Right cardiac atrium (tissue), 5 donors: ENCODE measurements at regions not wholly inside any gene's neighbourhood (a gene's known extent, or its start where the extent isn't known, plus 50 kb on each side); places are given as distances from the start of the nearest gene placed in this dataset.
A peak's percentile ranks its signal among the peaks of the same experiment; 100 is the strongest.
"Not testable (repeated sequence)": the region's sequence is repeated elsewhere in the genome, so short reads cannot be mapped to it uniquely, and the experiment has no call there.

Source experiments
- ATAC-seq, 2 donors: fragments of 200-7000 bp; cut with Tn5 transposase; one replicate each; pipeline versions ENCODE4 v1.8.0 to v1.9.1; 2020; ENCODE audit warnings: moderate library complexity in 2 of 2, mild to moderate bottlenecking in 1 of 2
- DNase-seq, 3 donors: peaks; one replicate each; pipeline ENCODE4 v3.0.0-alpha.2; 2020
- H3K27ac ChIP-seq: one replicate; pipeline ENCODE4 v1.5.1; 2013; ENCODE audit warnings: mild to moderate bottlenecking, low read length, control low read depth, moderate library complexity
- H3K27me3 ChIP-seq: one replicate; pipeline ENCODE4 v1.6.1; 2013; ENCODE audit not compliant: control insufficient read depth, insufficient read depth
- H3K4me1 ChIP-seq: one replicate; pipeline ENCODE4 v1.6.1; 2013; ENCODE audit warnings: low read length; ENCODE audit not compliant: control insufficient read depth, insufficient read depth
- H3K4me3 ChIP-seq: one replicate; pipeline ENCODE4 v1.5.1; 2013; ENCODE audit warnings: low read length, control low read depth
- H3K9me3 ChIP-seq: one replicate; pipeline ENCODE4 v1.6.1; 2013; ENCODE audit warnings: low read length; ENCODE audit not compliant: control insufficient read depth
- WGBS: extraction: QIAGEN DNeasy Blood & Tissue Kit; methylation state at CpG from one replicate; pipeline ENCODE4 v1.1.7; 2013; 5-methylcytosine and 5-hydroxymethylcytosine counted together
- intact Hi-C, 4 donors: fragments of 100-400 bp; cut with DNase I; formaldehyde crosslinking; loops; one replicate each; pipeline versions ENCODE4 v1.11.0 to v1.14.0; 2022 to 2023
- donor health status: healthy with polysubstance abuse.
- donor health status: DM: no; HTN: yes; CAD: no.
- donor health status: DM: no; HTN: no; CAD: no.
- donor health status: DM: no; HTN: yes; CAD: no; lungs with severe emphysema.
- donor health status: DM: yes; HTN: yes; CAD: no.

DNA sequence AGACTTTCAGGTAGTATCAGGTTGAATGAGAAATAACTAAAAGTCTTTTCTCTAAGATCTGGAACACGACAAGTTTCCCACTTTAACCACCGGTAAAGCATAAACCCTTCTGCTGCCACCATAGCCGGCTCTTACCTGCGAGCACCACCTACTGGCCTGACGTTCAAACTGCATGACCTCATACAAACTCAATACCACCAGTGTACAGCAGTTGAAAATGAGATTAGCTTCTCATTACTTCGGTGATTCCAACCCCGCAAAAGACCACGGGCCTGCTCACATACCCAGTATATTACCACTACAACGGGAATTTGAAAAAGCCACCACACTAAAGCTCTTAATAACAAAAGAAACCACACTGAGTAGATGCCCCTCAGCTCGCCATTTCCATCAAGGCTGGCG is 1238.6 kb downstream of the TMEM121 start:
- intact Hi-C loops, H3K27me3 ChIP-seq, H3K27ac ChIP-seq, H3K4me1 ChIP-seq, H3K4me3 ChIP-seq, H3K9me3 ChIP-seq, DNase-seq: not testable (repeated sequence)
- 30% methylated on average over 10 of the region's 11 CpGs for WGBS
- ATAC-seq = peak in 1 of 2 donors; percentile 59

DNA sequence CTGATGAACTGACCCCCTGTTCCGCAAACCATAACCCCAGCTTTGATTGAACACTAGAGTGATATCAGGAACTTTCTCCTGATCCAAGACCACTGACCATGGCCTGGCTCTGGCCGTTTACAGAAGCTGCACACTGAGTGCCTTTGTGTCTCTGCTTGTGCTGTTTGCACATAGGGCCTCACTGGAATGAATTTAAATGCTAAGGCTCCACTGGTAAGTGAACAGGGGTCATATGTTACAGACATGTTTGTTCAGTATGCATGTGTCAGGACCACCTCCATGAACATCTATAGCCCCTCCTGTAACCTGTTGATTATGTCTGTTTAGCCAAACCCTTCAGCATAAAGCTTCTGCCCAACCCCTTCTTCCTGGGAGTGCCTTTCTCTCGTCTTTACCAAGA is 1239.8 kb downstream of the TMEM121 start:
- Histone ChIP-seq H3K27ac (no peak overlapping the region), H3K27me3 (no peaks in the 10 kb centered on the region), H3K4me3 (no peak overlapping the region), H3K4me1 (no peaks in the 10 kb centered on the region), H3K9me3 (no peaks in the 10 kb centered on the region)
- DNase-seq (no peak), ATAC-seq (no peak)
- intact Hi-C loops = no loop called here
- 13% methylated on average over 2 of the region's 3 CpGs for WGBS

GRCh38 chr14:106766551-106767277 is 1240.3 kb downstream of the TMEM121 start:
- DNase-seq, H3K27me3 ChIP-seq, H3K27ac ChIP-seq, ATAC-seq, H3K9me3 ChIP-seq, H3K4me1 ChIP-seq, H3K4me3 ChIP-seq, intact Hi-C loops: not testable (repeated sequence)
- 31% methylated on average over 5 of the region's 5 CpGs for WGBS

GRCh38 chr14:106768230-106768629 is 1241.8 kb downstream of the TMEM121 start:
- intact Hi-C loops, ATAC-seq, H3K9me3 ChIP-seq, H3K27me3 ChIP-seq, H3K27ac ChIP-seq, H3K4me3 ChIP-seq, H3K4me1 ChIP-seq, DNase-seq: not testable (repeated sequence)
- 53% methylated on average over 7 of the region's 8 CpGs for WGBS

- intact Hi-C loops, ATAC-seq: not testable (repeated sequence)
- 58% methylated on average over 8 of the region's 8 CpGs for WGBS
Measured at GRCh38 chr14:106768972-106769700, 1242.8 kb downstream of the TMEM121 start.

DNA sequence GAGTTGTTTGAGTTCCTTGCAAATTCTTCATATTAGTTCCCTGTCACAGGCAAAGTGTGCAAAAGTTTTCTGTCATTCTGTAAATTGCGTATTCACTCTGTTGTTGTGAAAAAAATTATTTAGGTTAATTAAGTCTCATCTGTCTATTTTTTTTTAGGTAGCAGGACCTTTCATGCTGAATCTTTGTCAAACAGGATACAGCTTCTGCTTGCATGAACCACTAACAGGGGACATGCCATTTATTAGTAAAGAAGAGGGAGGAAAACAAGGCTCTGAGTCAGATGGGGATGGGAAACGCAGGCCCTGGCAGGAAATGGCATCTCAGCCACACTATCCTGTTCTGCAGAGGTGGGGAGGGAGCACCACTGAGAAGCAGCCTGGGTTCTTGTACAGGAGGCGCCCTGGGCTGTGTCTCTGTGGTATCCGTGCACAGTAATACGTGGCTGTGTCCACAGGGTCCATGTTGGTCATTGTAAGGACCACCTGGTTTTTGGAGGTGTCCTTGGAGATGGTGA is 1243.8 kb downstream of the TMEM121 start:
- H3K4me3 ChIP-seq, DNase-seq, H3K27me3 ChIP-seq, H3K4me1 ChIP-seq, H3K9me3 ChIP-seq, intact Hi-C loops, ATAC-seq, H3K27ac ChIP-seq: not testable (repeated sequence)
- WGBS = 64% methylated on average over 1 of the region's 5 CpGs

More at GRCh38 chr14:106768972-106769700, 1242.8 kb downstream of the TMEM121 start:
- H3K4me3 ChIP-seq, DNase-seq, H3K4me1 ChIP-seq, H3K27me3 ChIP-seq, H3K27ac ChIP-seq, H3K9me3 ChIP-seq: not testable (repeated sequence)

- H3K4me3 ChIP-seq, H3K27me3 ChIP-seq, H3K27ac ChIP-seq, ATAC-seq, H3K9me3 ChIP-seq, intact Hi-C loops, H3K4me1 ChIP-seq: not testable (repeated sequence)
- 38% methylated on average over 11 of the region's 11 CpGs for WGBS
- peak in 1 of 3 donors; percentile 40 for DNase-seq
Measured at GRCh38 chr14:106774889-106775480, 1248.6 kb downstream of the TMEM121 start.

GRCh38 chr14:106776395-106776983 is 1250.1 kb downstream of the TMEM121 start:
- intact Hi-C loops = no loop called here
- no peak for DNase-seq
- 12% methylated on average over 4 of the region's 4 CpGs for WGBS

DNA sequence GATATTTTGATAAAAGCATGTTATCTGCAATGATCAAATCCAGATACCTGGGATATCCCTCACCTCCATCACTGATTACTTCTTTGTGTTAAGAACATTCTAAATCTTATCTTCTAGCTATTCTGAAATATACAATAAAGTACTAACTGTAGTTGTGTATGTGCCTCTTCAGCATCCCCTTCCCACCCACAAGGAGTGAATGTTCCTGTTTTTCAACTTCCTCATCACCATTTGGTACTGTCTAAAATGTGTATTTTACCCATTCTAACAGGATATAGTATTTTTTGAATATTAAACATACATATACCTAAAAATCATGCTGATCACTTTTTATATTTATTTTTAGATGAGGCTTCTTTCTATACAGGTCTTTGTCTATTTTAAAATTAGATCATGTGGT is 1252.6 kb downstream of the TMEM121 start:
- Histone ChIP-seq H3K4me3 (no peak overlapping the region), H3K9me3 (no peaks in the 10 kb centered on the region), H3K27ac (no peak overlapping the region), H3K27me3 (no peaks in the 10 kb centered on the region), H3K4me1 (no peaks in the 10 kb centered on the region)
- DNase-seq (no peak), ATAC-seq (no peak)
- intact Hi-C loops = no loop called here

More at GRCh38 chr14:106776395-106776983, 1250.1 kb downstream of the TMEM121 start:
- Histone ChIP-seq H3K27ac (no peak overlapping the region), H3K9me3 (no peaks in the 10 kb centered on the region), H3K4me1 (no peaks in the 10 kb centered on the region), H3K27me3 (no peaks in the 10 kb centered on the region), H3K4me3 (no peak overlapping the region)
- ATAC-seq = no peak

DNA sequence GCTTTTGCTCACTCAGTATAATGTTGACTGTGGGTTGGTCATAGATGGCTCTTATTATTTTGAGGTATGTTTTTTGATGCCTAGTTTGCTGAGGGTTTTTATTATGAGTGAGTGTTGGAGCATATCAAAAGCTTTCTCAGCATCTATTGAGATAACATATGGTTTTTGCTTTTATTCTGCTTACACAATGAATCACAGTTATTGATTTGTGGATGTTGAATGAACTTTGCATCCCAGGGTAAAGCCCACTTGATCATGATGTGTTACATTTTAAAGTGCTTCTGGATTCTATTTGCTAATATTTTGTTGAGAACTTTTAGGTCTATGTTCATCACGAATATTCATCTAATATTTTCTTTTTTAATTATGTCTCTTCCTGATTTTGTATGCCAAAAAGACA is 1260.3 kb downstream of the TMEM121 start:
- DNase-seq (no peak), ATAC-seq (no peak)
- 23% methylated on average over 1 of the region's 1 CpG for WGBS
- no peaks in the 10 kb centered on the region for H3K27me3 ChIP-seq
- H3K4me1 ChIP-seq = no peaks in the 10 kb centered on the region
- no peak overlapping the region for H3K4me3 ChIP-seq
- H3K27ac ChIP-seq = no peak overlapping the region
- intact Hi-C loops = no loop called here
- H3K9me3 ChIP-seq = no peaks in the 10 kb centered on the region

- no peaks in the 10 kb centered on the region for H3K27me3 ChIP-seq
- H3K9me3 ChIP-seq = no peaks in the 10 kb centered on the region
- H3K27ac ChIP-seq = no peak overlapping the region
- ATAC-seq (no peak), DNase-seq (no peak)
- H3K4me1 ChIP-seq = no peaks in the 10 kb centered on the region
- no peak overlapping the region for H3K4me3 ChIP-seq
- 36% methylated on average over 2 of the region's 2 CpGs for WGBS
- intact Hi-C loops = no loop called here
Measured at GRCh38 chr14:106787626-106788025, 1261.2 kb downstream of the TMEM121 start.
